22Rv1 (cell line): ENCODE measurements at regions not wholly inside any gene's neighbourhood (a gene's known extent, or its start where the extent isn't known, plus 50 kb on each side); places are given as distances from the start of the nearest gene placed in this dataset.

Experiments used
- H3K27ac ChIP-seq: fragments of 450-650 bp; 2 replicates; pipeline ENCODE4 v1.5.1; 2017
- ZFX ChIP-seq: fragments of 450-650 bp; IDR thresholded peaks from 2 replicates; pipeline ENCODE4 v1.6.1; 2017; ENCODE audit warnings: antibody characterized with exemption, borderline replicate concordance
- TF ChIP-seq, protein P1 (sequence below): fragments of 450-650 bp; IDR thresholded peaks from 2 replicates; pipeline ENCODE4 v1.5.1; 2017; ENCODE audit warnings: mild to moderate bottlenecking

DNA sequence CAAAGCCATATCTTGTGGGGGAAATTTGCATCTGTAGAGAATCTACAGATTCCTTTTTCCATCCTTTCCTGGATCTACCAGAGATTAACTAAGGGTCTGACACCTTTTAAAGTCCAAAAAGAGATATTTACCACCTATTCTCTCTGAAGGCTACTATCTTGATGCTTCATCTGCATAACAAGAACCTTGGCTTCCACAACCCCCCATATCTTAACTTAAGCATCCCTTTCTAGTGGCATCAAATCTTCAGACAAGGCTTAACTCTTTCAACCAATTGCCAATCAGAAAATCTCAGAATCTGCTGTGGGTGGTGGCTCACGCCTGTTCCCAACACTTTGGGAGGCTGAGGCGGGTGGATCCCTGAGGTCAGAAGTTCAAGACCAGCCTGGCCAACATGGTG, 74.3 kb upstream of the FICD start:
- H3K27ac ChIP-seq: no peak overlapping the region
- no peak for TF ChIP-seq ZFX
- TF ChIP-seq, protein P1, sequence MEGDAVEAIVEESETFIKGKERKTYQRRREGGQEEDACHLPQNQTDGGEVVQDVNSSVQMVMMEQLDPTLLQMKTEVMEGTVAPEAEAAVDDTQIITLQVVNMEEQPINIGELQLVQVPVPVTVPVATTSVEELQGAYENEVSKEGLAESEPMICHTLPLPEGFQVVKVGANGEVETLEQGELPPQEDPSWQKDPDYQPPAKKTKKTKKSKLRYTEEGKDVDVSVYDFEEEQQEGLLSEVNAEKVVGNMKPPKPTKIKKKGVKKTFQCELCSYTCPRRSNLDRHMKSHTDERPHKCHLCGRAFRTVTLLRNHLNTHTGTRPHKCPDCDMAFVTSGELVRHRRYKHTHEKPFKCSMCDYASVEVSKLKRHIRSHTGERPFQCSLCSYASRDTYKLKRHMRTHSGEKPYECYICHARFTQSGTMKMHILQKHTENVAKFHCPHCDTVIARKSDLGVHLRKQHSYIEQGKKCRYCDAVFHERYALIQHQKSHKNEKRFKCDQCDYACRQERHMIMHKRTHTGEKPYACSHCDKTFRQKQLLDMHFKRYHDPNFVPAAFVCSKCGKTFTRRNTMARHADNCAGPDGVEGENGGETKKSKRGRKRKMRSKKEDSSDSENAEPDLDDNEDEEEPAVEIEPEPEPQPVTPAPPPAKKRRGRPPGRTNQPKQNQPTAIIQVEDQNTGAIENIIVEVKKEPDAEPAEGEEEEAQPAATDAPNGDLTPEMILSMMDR: no peak

DNA sequence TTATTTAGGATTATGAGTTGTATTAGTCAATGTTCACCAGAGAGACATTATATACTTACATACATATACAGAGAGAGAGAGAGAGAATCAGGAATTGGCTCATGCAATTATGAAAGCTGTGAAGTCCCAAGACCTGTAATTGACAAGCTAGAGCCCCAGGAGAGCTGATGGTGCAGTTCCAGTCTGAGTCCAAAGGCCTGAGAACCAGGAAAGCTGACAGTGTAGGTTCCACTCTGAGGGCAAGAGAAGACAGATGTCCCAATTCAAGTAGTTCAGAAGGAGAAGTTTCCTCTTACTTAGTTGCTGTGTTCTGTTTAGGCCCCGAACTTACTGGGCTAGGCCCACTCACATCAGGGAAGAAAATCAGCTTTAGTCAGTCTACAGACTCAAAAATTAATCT, 76.4 kb upstream of the FICD start:
- TF ChIP-seq, protein P1: no peak
- no peak for TF ChIP-seq ZFX
- no peak overlapping the region for H3K27ac ChIP-seq

DNA sequence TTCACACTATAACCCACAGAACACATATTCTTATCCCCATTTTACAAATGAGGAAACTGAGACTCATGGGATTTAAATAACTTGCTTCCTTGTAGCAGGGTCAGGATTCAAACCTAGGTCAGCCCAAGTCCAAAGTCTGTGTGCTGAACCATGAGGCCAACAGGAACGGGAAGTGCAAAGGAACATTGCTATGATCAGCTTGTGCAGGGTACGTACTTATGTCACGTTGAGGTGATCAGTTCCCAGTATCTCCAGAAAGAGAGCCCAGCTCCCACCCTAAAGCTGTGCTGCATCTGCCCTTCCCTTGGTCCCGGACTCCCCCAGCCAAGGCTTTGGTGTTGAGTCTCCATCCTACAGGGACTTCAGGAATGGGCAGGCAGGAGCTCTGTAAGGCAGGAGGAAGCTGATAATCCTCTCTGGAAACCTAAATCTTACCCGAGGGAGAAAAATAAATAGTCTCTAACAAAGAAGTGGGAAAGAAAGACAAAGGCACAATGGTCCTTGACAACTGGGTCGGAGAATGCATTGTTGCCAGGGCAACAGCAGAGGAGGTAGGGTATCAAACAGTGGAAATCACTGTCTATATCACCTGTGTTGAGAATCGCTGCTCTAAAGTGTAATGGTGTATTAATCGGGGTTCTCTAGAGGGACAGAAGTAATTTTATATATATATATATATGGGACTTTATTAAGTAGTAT, 82.5 kb upstream of the FICD start:
- no peak for TF ChIP-seq ZFX
- TF ChIP-seq, protein P1: no peak

DNA sequence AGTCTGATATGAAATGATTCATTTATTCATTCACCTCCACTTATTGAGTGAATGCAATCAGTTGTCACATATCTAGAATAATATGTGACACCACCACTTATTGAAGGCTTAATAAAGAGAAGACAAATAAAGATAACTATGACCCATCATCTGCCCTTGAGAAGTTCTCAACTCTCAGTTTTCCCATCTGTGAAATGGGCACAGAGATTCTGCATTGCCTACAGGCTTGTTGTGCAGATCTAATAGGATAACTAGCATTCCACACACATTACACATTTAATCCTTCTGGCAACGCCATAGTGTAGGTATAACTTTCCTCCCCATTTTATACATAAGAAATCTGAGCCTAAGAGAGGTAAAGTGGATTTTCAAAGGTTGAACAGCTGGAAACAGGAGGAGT, 84.2 kb upstream of the FICD start:
- TF ChIP-seq ZFX: no peak
- TF ChIP-seq, protein P1: no peak
- no peak overlapping the region for H3K27ac ChIP-seq

More for the DNA sequence above, 82.5 kb upstream of the FICD start:
- H3K27ac ChIP-seq: no peak overlapping the region

DNA sequence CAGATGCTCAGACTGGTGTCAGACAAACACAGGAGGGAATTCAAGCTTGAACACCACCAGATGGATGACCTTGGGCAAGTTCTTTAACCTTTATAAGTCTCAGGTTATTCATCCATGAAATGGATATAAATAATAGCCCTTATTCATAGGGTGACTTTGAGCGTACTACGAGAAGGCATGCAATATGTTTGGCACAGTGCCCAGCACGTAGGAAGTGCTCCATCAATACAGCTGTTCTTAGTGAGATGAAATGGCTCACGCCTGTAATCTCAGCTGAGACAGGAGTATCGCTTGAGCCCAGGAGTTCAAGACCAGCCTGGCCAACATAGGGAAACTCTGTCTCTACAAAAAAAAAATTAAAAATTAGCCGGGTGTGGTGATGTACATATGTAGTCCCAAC, 84.8 kb upstream of the FICD start:
- TF ChIP-seq ZFX: no peak
- TF ChIP-seq, protein P1: no peak
- H3K27ac ChIP-seq: no peak overlapping the region

DNA sequence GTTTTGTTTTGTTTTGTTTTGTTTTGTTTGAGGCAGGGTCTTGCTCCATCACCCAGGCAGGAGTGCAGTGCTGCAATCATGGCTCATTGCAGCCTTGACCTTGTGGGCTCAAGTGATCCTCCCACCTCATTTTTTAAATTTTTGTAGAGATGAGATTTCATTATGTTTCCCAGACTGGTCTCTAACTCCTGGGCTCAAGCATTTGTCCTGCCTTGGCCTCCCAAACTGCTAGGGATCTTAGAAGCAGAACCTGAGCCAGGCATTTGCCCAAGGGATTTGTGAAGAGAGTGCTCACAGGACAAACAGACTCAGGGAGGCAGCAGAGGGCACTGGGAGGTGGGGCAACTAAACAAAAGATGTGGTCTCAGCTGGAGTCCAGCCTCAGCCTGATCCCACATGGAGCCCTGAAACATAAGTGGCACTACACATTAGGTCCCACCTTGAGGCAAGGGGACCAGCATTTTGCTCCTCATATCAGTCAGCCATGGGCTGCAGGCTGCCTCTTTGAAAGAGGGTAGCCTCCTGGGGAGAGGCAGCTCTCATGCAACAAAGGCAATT, 86.2 kb upstream of the CMKLR1 start:
- TF ChIP-seq ZFX: no peak
- TF ChIP-seq, protein P1: no peak
- no peak overlapping the region for H3K27ac ChIP-seq

DNA sequence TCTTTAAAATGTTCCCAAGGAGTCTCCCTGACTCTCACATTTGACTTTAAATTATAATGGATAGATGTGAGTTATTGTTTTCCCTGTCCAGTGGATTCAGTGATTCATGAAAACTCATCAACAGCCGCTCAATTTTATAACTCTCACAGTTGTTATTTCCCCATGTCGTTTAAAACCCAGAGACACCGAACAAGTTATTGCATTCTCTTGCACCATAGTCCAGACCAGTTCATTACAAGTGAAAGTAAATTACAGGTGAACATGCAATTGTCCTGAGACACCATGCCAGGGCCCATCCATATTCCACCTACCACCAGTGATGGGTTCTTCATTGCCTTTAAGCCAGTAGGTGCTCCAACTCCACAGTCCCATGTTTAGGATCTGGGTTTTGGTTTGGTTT, 85.7 kb upstream of the CMKLR1 start:
- TF ChIP-seq, protein P1: no peak
- TF ChIP-seq ZFX: no peak
- H3K27ac ChIP-seq: no peak overlapping the region
